ENCODE measurements at regions not wholly inside any gene's neighbourhood (a gene's known extent, or its start where the extent isn't known, plus 50 kb on each side); places are given as distances from the start of the nearest gene placed in this dataset.

- no peak for TF ChIP-seq CTCF (IDR thresholded peaks at IDR 0.05; ENCODE audit: extremely low read depth in 1 of 2, insufficient read depth in 1 of 2, low read depth in 1 of 2, low read length in 2 of 2)
- TF ChIP-seq MYC (IDR thresholded peaks at IDR 0.05; ENCODE audit: low read depth, low read length): no peak
- TF ChIP-seq POLR2A (IDR thresholded peaks at IDR 0.05; ENCODE audit: low read depth, low read length): no peak
- TF ChIP-seq EZH2 (IDR thresholded peaks at IDR 0.05; ENCODE audit: borderline replicate concordance, low read depth, low read length, severe bottlenecking): no peak
- TF ChIP-seq MAX (IDR thresholded peaks at IDR 0.05; ENCODE audit: insufficient read depth, insufficient read length): no peak
- no peak for TF ChIP-seq FOS (IDR thresholded peaks at IDR 0.05; ENCODE audit: borderline replicate concordance, insufficient read depth, low read length)
- TF ChIP-seq POLR2AphosphoS5 (IDR thresholded peaks at IDR 0.05; ENCODE audit: insufficient read depth, low read depth, low read length): no peak
- TF ChIP-seq JUN (IDR thresholded peaks at IDR 0.05; ENCODE audit: borderline replicate concordance, insufficient read depth, insufficient read length, low read depth): no peak
Measured at GRCh38 chr10:6665847-6666246, 85.8 kb upstream of the PRKCQ start.
